ENCODE measurements at regions not wholly inside any gene's neighbourhood (a gene's known extent, or its start where the extent isn't known, plus 50 kb on each side); places are given as distances from the start of the nearest gene placed in this dataset.
"Not testable (repeated sequence)": the region's sequence is repeated elsewhere in the genome, so short reads cannot be mapped to it uniquely, and the experiment has no call there.

- CTCF ChIA-PET: no interaction called here
- POLR2A ChIA-PET: interaction anchor here (0.6 kb wide), 1 partner anchor 194 kb away, joined by 3 read pairs; no protein-coding TSS in a partner anchor
- no peak for TF ChIP-seq CTCF (IDR thresholded peaks at IDR 0.05; ENCODE audit: insufficient read depth, low read length, missing control alignments)
Measured at GRCh38 chr1:19559641-19560040, 74.3 kb upstream of the CAPZB start.

GRCh38 chr1:19557609-19558051 is 72.3 kb upstream of the CAPZB start:
- ChIA-PET POLR2A (interaction anchor here (0.7 kb wide), 1 partner anchor 71 kb away, joined by 3 read pairs; no protein-coding TSS in a partner anchor), CTCF (interaction anchor here (1.4 kb wide), 1 partner anchor 24 kb away, joined by 4 read pairs; no protein-coding TSS in a partner anchor)
- TF ChIP-seq CTCF (IDR thresholded peaks at IDR 0.05; ENCODE audit: insufficient read depth, low read length, missing control alignments): no peak
- DNase-seq (ENCODE audit: low read depth, low spot score): no peak
- H3K4me3 ChIP-seq (ENCODE audit: low read depth, low read length): no peak overlapping the region

More at GRCh38 chr1:19559641-19560040, 74.3 kb upstream of the CAPZB start:
- no peak overlapping the region for H3K4me3 ChIP-seq (ENCODE audit: low read depth, low read length)
- DNase-seq (ENCODE audit: low read depth, low spot score): peak; percentile 41

GRCh38 chr1:19554090-19554489 is 68.8 kb upstream of the CAPZB start:
- DNase-seq (ENCODE audit: low read depth, low spot score): no peak
- TF ChIP-seq CTCF (IDR thresholded peaks at IDR 0.05; ENCODE audit: insufficient read depth, low read length, missing control alignments): no peak
- no peak overlapping the region for H3K4me3 ChIP-seq (ENCODE audit: low read depth, low read length)
- ChIA-PET CTCF (no interaction called here), POLR2A (no interaction called here)

- H3K4me3 ChIP-seq (ENCODE audit: low read depth, low read length): no peak overlapping the region
- POLR2A ChIA-PET: no interaction called here
- CTCF ChIA-PET: no interaction called here
- no peak for TF ChIP-seq CTCF (IDR thresholded peaks at IDR 0.05; ENCODE audit: insufficient read depth, low read length, missing control alignments)
- no peak for DNase-seq (ENCODE audit: low read depth, low spot score)
Measured at GRCh38 chr1:19552291-19553010, 67.1 kb upstream of the CAPZB start.

GRCh38 chr1:19551837-19552236 is 66.5 kb upstream of the CAPZB start:
- CTCF ChIA-PET; H3K4me3 ChIP-seq (ENCODE audit: low read depth, low read length); POLR2A ChIA-PET; DNase-seq (ENCODE audit: low read depth, low spot score): not testable (repeated sequence)

- DNase-seq (ENCODE audit: low read depth, low spot score); POLR2A ChIA-PET; H3K4me3 ChIP-seq (ENCODE audit: low read depth, low read length); CTCF ChIA-PET: not testable (repeated sequence)
Measured at GRCh38 chr1:19550437-19550836, 65.1 kb upstream of the CAPZB start.

- H3K4me3 ChIP-seq (ENCODE audit: low read depth, low read length): no peak overlapping the region
- POLR2A ChIA-PET: no interaction called here
- CTCF ChIA-PET: no interaction called here
- no peak for TF ChIP-seq CTCF (IDR thresholded peaks at IDR 0.05; ENCODE audit: insufficient read depth, low read length, missing control alignments)
- DNase-seq (ENCODE audit: low read depth, low spot score): no peak
Measured at GRCh38 chr1:19547814-19548213, 62.5 kb upstream of the CAPZB start.
